CD4-positive, alpha-beta T cell treated with Interleukin-6 for 4 hours (primary cell): ENCODE measurements at regions not wholly inside any gene's neighbourhood (a gene's known extent, or its start where the extent isn't known, plus 50 kb on each side); places are given as distances from the start of the nearest gene placed in this dataset.
"Not testable (repeated sequence)": the region's sequence is repeated elsewhere in the genome, so short reads cannot be mapped to it uniquely, and the experiment has no call there.

Experiments used
- DNase-seq: peaks from one replicate; pipeline ENCODE4 v3.0.0-alpha.2; 2020; ENCODE audit warnings: mixed read lengths

DNA sequence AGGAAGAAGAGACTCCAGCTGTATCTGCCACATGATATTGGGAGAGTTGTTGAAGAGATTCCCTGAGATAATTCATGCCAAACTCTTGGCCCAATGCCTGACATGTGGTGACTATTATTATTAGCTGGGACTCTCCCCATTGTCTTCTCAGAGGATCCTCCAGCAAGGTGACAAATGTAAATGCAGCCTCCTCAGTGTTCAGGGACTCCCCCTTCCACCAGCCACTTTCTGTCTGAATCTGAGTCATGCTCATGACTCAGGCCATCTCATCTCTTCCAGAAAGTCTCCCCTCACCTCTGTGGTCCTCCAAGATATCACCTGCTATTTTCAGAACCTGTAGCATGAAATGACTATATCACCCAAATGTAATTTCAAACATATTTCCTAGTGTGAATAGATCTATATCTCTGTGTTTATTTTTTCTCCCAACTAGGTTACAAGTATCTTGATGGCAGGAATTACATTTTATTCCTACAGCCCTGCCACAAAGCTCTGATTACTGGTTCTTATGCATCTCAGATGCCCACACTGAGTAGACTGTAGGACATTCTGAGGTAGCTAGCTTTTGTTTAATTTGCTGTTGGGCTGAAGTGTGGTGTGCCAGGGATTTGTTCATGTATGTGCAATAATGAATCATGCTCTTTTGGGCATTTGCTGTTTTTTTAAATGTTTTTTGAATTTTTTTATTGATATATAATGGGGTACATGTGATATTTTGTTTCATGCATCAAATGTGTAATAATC lies 126.6 kb upstream of the IL12B start:
- peak; percentile 21 for DNase-seq

DNA sequence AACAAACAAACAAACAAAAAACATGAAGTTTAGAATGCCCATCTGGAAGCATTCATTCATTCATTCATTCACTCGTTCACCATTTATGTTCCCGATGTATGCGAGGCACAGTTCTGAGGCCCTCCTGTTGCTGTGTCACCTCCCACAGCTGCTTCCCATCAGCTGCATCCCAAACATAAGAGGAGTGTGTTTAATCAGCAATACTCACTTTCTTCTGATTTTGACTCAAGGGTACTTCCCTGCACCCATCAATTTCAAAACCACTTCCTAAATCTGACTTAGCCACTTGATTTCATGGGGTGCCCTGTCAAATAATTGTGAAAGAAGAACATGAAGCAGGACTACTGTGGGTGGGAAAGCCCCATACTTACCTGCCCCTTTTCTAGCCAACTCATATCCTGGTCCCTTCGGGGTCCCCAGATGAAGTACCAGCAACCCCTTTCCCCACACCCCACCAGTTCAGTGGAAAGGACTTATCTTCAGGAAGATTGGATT lies 128.0 kb upstream of the IL12B start:
- DNase-seq = no peak

DNA sequence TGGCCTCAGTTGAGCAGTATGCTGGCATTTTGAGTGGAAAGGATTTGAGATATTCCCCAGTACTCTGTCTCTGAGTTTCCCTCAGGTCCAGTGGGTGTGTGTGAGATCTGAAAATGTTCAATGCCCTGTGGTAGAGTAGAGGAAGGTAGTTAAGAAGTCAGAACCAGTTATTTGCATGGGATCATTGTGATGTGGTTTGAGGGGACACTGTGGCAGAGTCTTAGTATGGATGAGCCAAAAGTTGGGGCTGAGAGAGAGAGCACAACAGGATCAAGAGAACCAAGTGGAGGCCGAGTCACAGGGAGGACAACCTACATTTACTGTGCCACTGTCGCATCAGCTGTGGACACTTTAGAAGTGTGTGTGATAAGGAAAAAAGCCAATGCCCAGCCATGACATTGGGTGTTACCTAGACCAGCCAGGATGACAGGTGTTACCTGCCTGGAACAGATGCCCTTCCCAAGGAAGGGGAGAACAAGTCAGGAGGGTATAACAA lies 128.9 kb upstream of the IL12B start:
- no peak for DNase-seq

DNA sequence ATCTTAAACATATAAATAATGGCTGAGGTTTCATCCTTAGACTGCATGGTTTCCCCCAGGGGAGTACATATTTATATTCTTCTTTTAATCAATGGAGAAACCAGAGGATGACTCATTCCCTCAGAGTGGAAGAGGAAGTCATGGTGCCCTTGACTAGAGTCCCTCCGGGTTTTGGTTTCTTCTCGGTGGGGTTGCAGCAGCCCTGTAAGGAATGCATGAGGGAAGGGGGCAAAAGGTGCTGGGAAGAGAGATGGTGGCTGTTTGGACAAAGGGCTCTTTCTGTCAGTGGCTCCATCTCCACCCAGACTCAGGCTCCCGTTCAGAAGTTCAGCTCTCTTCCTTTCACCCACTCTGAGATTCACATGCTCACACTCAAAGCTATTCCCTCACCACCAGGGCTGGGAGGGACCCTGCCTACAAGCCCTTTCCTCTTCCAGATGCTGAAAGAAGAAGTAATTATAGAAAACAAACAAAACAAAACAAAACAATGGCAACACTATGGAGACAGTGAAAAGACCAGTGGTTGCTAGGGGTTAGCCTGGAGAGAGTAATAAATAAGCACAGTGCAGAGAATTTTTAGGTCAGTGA lies 129.8 kb upstream of the IL12B start:
- DNase-seq = no peak

DNA sequence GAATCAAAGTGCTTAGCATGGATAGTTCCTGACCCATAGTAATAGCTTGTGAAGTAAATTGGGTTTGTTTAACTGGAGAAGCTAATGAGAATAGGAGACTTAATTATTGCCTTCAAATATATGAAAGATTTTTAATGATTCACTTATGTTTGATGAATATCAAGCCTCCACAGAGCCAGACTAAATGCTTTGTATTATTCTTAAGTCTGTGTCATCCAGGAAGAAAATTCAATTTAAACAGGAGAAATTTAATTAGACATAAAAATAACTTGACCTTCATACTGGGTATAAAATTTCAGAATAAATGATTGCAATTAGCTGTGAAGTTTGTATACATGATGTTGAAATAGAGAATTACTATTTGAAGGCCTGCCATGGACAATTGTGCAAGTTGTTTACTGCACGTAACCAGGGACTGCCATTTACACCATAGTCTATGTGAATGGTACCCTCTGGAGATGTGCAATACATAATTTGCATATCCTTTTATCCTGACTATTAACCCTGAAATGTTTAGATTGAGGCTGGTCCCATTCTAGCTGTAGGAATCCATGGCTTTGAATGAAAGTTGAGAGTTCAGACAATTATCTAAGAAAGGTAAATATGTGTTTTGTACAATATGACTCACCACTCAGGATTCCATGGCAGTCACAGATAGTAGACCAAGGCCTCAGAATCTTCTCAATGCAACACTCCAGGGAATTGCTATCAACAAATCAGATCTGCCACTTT lies 133.5 kb upstream of the IL12B start:
- DNase-seq = no peak

DNA sequence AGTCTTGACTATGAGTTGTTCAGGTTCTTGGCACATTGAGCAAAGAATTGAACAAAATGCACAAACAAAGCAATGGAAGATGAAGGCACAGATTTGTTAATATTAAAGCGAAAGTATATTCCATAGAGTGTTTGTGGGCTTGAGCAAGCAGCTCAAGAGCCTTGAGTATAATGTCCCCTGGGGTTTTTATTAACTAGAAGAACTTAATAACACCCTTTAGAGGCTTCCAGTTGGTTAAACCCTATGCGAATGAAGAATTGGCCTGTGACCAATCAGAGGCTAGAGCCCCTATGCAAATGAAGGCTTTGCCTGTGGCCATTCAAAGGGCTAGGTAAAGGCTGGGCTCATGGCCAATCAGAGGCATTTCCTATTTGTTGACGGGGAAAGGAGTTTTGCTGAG lies 135.3 kb upstream of the IL12B start:
- no peak for DNase-seq

DNA sequence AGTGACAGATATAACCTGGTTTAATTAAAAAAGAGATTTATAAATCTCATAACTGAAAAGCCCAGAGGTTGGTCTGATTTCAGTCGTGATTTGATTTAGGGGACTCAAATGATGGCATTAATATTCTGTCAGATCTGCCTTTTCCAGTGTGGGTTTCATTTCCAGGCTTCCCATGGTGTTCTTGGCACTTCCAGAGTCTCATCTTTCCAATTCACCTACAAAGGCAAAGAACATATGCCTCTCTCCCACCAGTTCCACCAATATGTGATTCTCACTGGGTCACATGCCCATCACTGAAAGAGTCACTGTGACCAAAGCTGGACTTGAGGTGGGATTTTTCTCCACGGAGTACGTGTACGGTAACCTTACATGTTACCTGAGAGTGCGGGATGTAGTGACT lies 137.4 kb upstream of the IL12B start:
- DNase-seq = no peak

DNA sequence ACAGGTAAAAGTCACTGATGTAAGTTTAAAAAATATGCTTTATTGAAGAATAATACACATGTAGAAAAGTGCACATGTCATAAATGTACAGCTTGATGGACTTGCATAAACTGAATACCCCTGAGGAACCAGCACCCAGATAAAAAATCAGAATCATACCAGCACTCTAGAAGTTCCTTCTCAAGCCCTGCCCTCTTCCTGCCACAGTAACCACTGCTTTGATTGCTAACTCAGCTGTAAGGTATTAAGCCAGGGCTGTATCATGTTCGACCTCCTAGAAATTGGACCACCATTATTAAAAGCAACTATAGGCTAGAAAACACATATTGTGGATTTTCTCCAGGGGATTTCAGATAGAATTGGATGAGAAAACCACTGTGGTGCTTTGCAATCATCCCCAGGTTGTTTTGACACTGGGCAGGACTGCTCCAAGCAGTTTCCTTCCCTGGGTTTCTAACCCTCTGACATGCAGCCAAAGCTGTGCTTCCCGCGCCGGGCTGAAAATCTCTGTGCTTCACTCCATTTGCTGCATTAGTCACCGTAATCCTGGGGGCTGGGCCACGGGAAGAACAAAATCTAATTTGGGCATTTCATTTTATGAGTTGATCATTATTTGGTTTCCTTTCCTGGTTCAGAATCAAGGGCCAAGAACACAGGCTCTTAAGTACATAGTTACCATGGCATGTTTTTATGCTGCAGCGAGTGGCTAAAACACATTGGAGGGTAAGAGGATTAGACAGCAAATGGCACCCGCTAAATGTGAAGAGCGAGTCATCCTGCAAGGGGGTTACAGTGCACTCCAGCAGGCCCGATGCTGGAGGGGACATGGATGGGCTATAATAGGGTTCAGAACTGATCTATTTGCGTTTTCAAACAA lies 139.4 kb upstream of the IL12B start:
- DNase-seq = peak; percentile 14

DNA sequence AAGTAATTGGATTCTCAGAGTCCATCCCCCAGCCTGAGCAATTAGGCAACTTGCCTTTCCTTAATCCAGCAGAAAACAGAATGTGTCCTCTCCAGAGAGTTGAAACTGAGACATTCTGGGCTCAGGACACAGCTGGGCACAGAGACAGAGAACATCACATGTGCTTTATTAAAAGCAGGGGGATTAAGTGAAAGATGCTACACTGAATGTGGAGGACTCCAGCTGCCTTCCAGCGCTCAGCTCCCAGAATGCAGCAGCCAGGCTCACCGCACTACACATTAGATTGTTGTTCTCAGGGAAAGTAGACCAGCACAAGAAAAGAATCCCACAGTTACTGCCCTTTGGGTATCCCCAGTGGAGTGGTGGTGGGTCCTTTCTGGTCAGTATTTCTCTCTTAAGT lies 141.6 kb upstream of the IL12B start:
- no peak for DNase-seq

DNA sequence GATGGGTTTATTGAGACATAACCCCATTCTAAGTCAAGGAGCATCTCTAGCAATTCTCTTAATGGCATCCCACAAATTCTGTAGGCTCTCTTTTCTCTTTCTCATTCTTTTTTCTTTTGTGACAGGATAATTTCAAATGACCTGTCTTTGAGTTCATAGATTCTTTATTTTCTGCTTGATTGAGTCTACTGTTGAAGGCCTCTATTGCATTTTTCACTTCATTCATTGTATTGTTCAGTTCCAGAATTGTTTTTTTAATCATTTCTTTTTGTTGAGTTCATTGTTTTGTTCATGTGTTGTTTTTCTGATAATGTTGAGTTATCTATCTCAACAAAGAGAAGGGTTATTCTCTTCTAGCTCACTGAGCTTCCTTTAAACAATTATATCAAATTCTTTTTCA lies 144.7 kb upstream of the IL12B start:
- no peak for DNase-seq

DNA sequence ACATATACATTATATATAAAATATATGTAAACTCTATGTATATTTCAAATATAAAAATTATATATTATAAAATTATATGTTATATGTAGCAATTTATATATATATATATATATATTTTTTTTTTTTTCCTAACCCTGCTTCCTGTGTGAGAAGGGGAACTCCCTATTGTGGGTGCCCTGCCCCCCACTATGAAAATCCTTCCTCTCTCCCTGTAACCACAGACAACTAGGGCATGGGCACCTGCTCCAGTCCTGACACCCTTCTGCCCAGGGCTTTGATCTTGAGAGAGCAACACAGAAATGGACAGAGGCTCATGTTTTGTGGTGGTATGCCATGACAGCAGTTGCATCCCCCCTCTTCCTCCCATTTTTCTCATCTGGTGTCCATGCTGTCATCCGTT lies 148.7 kb upstream of the IL12B start:
- DNase-seq = peak; percentile 9

DNA sequence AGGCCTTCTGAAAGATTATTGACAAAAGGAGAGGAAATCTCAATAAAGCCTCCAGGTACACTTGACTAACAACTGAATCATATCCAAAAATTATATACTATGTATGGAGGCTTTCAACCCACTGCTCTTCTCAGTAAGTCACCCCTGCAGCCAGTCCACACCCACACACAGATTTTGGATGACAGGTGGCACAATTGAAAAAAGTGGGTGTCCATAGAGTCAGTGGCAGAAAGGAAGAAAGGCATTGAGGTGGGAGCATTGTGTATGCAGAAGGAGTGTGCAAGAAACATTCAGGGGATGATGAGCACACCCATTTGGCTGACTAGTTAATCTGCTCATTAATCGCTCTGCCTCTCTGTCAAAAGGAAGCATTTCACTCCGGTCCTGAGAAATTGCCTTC lies 150.6 kb upstream of the IL12B start:
- no peak for DNase-seq

DNA sequence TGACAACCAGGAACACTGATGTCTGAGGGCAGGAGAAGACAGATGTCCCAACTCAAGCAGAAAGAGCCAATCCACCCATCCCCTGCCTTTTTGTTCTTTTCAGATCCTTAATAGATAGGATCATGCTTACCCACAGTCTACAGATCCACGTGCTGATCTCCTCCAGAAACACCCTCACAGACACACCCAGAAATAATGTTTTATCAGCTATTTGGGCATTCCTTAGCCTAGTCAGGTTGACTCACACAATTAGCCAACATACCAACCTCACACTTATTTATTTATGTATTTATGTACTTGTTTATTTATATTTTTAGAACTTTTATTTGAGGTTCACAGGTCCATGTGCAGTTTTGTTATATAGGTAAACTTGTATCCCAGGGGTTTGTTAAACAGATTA lies 151.5 kb upstream of the IL12B start:
- no peak for DNase-seq

DNA sequence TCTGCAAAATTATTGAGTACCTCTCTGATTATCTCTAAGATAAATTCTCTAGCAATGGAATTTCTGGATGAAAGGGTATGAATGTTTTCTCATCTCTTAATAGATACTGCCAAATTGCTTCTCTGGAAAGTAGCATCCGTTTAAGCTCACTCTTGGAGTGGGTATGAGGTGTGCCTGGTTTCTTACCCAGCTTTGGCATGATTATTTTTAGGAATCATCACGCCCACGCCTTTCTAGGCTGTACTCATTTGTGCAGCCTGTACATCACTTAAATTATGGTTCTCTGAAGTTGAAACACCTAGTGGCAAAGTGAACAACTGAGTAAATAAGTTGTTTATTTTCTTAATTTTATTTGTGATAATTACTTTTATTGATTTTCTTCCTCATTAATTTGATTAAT lies 156.5 kb upstream of the IL12B start:
- no peak for DNase-seq

DNA sequence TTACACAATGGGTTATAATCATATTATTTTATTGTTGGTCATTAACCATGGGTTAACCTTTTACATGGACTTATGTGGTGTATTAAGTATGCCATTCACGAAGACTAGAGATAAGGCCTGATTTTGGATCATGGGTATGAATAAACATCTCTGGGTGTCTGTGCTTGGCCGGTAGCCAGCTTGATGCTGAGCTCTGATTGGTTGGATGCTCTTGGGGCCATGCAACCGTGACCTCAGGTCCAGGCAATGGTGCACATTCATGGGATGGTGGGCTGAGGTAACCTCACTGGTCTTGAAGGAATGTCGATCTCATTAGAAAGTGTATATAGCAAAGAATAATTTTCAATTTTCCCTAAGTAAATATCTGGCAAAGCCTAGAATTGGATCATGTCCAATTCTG lies 158.2 kb upstream of the IL12B start:
- no peak for DNase-seq

DNA sequence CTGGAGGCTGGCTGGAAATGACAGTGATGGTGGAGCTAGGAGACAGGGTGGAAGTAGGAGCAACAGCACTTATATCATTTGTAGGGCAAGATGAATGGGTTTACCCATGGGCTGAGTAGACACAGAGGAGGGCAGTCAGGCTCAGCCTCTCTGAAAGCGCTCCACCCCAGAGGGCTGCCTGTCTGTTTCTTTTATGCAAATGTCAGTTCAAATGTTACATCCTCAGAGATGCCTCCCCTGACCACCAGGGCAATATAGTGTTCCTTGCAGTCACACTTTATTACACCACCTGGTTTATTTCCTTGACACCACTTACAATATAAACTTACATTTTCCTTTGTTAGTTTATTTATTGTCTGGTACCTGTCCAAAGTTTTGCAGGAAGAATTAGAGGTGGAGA lies 159.5 kb upstream of the IL12B start:
- DNase-seq = no peak

DNA sequence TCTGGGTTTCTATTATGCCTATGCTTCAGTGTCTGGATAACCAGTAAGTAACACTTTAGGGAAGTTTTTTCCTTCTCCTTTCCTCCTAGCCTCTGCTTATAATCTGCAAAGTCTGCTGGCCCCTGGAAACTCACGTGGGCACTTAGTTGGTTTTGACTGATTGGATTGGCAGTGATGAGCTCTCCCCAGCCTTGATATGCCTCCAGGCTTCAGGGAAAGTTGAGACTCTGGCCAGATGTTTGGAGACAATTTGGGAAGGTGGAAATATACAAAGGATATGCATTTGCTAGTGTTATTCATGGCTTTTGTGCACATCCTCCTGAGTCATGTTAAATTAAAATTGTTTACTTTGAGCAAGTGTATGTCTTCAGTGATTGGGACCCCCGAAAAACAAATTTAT lies 160.2 kb upstream of the IL12B start:
- DNase-seq = no peak

DNA sequence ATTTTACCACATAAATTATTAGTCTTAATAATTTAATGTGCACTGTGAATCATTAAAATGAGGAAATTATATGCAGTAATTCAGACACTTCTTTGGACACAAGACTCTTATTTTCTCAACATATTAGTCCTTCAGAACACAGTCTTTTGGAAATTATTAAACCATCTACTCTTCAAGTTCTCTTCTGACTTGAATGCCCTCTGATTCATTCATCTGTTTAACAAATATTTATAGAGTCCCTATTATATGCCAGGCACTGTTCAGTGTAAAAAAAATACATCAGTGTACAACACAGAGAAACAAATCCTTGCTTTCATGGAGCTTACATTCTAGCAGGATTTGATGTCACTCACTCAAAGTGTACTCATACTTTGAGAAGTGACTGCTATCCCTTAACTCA lies 163.4 kb upstream of the IL12B start:
- no peak for DNase-seq

DNA sequence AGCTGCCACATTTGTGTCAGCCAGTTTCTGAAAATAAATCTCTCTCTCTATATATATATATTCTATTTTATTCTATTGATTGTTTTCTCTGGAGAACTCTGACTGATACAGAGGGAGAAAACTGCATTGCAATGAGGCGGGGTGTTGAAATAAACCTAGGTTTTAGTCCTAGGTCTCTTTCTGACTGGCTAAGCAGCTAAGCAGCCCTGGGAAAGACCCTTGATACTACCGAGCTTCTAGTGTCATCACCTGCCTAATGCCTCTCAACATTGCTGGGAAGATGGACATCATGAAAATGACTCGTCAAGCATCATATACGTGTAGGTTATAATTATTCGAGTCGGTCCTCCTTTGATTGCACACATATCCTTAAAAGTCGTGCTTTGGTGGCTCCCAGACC lies 166.5 kb upstream of the IL12B start:
- no peak for DNase-seq

DNA sequence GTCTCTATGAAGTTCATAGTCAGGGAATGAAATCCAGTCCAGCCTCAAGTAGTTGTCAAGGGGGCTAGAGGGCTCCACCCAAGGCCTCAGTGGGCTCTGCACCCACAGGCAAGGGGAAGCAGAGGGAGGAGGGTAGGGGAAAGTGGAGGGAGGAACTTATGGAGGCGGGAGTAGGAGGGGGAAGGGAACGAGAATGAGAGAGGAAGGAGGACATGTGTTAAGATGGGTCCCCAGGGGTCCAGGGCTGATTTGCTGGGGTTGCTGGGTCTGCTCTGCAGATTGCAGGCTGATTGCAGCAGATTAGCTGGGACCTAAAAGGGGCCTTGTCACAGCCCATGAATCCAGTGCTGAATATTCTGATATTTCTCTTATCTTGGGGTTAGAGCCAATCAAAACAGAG lies 166.9 kb upstream of the IL12B start:
- DNase-seq = no peak

DNA sequence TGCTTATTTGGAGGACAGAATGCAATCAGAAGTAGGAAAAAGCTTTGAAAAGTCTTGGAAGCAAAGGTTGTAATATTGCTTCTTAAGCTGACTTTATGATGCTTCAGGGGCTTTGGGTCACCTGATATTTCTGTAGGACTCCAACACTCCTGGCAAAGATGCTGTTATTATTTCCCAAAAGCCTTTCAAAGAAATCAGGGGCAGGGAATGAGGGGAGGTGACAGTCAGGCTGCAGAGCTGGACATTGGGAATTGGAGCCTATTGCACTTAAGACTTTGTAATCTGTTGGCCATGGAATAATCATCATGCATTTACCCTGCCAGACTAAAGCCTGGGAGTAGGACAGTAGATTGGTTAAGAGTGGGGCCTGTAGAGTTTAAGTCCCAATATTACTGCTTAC lies 168.3 kb upstream of the IL12B start:
- no peak for DNase-seq

DNA sequence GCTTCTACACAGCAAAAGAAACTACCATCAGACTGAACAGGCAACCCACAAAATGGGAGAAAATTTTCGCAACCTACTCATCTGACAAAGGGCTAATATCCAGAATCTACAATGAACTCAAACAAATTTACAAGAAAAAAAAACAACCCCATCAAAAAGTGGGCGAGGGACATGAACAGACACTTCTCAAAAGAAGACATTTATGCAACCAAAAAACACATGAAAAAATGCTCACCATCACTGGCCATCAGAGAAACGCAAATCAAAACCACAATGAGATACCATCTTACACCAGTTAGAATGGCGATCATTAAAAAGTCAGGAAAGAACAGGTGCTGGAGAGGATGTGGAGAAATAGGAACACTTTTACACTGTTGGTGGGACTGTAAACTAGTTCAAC lies 171.8 kb upstream of the IL12B start:
- DNase-seq = not testable (repeated sequence)

DNA sequence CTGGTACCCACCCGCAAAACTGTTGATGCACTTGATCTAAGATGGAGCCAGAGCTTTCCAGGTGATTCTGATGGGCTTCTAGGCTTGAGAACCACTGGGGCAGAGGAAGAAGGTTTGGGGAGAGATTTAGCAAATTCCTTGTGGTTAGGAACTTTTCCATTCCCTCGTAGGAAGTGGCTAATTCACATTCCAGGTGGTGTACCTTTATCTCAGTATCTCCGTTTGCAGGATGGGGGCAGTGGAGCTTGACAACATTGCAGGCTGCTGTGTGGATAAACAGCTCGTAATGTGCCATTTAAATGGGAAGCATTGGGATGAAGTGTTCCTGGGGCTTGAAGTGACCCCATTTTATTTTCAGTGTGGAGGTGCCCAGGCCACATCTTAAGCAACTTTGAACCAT lies 172.9 kb upstream of the IL12B start:
- DNase-seq = no peak
